DOHH2 (cell line): ENCODE measurements at regions not wholly inside any gene's neighbourhood (a gene's known extent, or its start where the extent isn't known, plus 50 kb on each side); places are given as distances from the start of the nearest gene placed in this dataset.
"Not testable (repeated sequence)": the region's sequence is repeated elsewhere in the genome, so short reads cannot be mapped to it uniquely, and the experiment has no call there.

Experiments
- H3F3A ChIP-seq: fragments of 200-600 bp; sonication (generic), shearing (Covaris generic); 2 replicates; pipeline ENCODE4 v1.6.0; 2016; ENCODE audit warnings: antibody characterized with exemption, mild to moderate bottlenecking; ENCODE audit not compliant: control insufficient read depth, insufficient read depth
- H3K27ac ChIP-seq: fragments of 200-600 bp; sonication (generic); 2 replicates; pipeline ENCODE4 v1.5.1; 2014; ENCODE audit warnings: low read depth, mild to moderate bottlenecking, low read length, moderate library complexity
- H3K27me3 ChIP-seq: fragments of 200-600 bp; sonication (generic); 2 replicates; pipeline ENCODE4 v1.6.1; 2014; ENCODE audit warnings: mild to moderate bottlenecking, low read length, mixed read lengths; ENCODE audit not compliant: control insufficient read depth
- H3K36me3 ChIP-seq: fragments of 200-600 bp; sonication (generic); 2 replicates; pipeline ENCODE4 v1.6.1; 2014; ENCODE audit warnings: mild to moderate bottlenecking, low read length, moderate library complexity, mixed read lengths; ENCODE audit not compliant: control insufficient read depth
- H3K4me1 ChIP-seq: fragments of 200-600 bp; sonication (generic); 2 replicates; pipeline ENCODE4 v1.6.1; 2014; ENCODE audit warnings: mild to moderate bottlenecking, low read length, mixed read lengths; ENCODE audit not compliant: control insufficient read depth
- H3K4me2 ChIP-seq: fragments of 200-600 bp; sonication (generic); 2 replicates; pipeline ENCODE4 v1.6.0; 2014; ENCODE audit warnings: mild to moderate bottlenecking, low read length, moderate library complexity
- H3K4me3 ChIP-seq: fragments of 200-600 bp; sonication (generic); 2 replicates; pipeline ENCODE4 v1.5.1; 2014; ENCODE audit warnings: mild to moderate bottlenecking, low read length, mixed read lengths
- H3K79me2 ChIP-seq: fragments of 200-600 bp; sonication (generic); 2 replicates; pipeline ENCODE4 v1.6.1; 2014; ENCODE audit warnings: mild to moderate bottlenecking, low read length, mixed read lengths; ENCODE audit not compliant: control insufficient read depth
- H3K9me2 ChIP-seq: fragments of 200-600 bp; sonication (generic); replicated peaks from 2 replicates; pipeline ENCODE4 v1.6.1; 2014; ENCODE audit warnings: mild to moderate bottlenecking, low read length, mixed read lengths; ENCODE audit not compliant: control insufficient read depth
- H3K9me3 ChIP-seq: fragments of 200-600 bp; sonication (generic); 2 replicates; pipeline ENCODE4 v1.6.1; 2014; ENCODE audit warnings: antibody characterized with exemption, low read length, mixed read lengths; ENCODE audit not compliant: control insufficient read depth, insufficient read depth
- H4K20me1 ChIP-seq: fragments of 200-600 bp; sonication (generic); 2 replicates; pipeline ENCODE4 v1.6.0; 2014; ENCODE audit warnings: low read depth, mild to moderate bottlenecking, antibody characterized with exemption, low read length, moderate library complexity; ENCODE audit not compliant: control insufficient read depth, insufficient read depth
- EZH2phosphoT487 ChIP-seq: fragments of 200-600 bp; sonication (generic); IDR thresholded peaks from 2 replicates; pipeline ENCODE4 v1.6.1; 2017; ENCODE audit warnings: borderline replicate concordance, mild to moderate bottlenecking, antibody characterized with exemption, low read length, moderate library complexity, mixed read lengths
- TF ChIP-seq, protein P1 (sequence below): fragments of 200-600 bp; sonication (generic); IDR thresholded peaks from one replicate; pipeline ENCODE4 v1.5.1; 2014; ENCODE audit warnings: antibody characterized with exemption, mild to moderate bottlenecking, low read depth, low read length; ENCODE audit not compliant: poor library complexity, severe bottlenecking

GRCh38 chr4:34419871-34420270, 1824.4 kb downstream of the ARAP2 start:
- Histone ChIP-seq H3F3A (no peaks in the 10 kb centered on the region), H3K36me3 (no peaks in the 10 kb centered on the region), H3K27ac (no peak overlapping the region), H4K20me1 (no peaks in the 10 kb centered on the region), H3K4me2 (no peak overlapping the region), H3K79me2 (no peaks in the 10 kb centered on the region), H3K4me3 (no peak overlapping the region), H3K9me3 (no peaks in the 10 kb centered on the region), H3K4me1 (no peaks in the 10 kb centered on the region), H3K9me2 (no peaks in the 10 kb centered on the region), H3K27me3 (no peaks in the 10 kb centered on the region)
- no peak for TF ChIP-seq EZH2phosphoT487
- TF ChIP-seq, protein P1, sequence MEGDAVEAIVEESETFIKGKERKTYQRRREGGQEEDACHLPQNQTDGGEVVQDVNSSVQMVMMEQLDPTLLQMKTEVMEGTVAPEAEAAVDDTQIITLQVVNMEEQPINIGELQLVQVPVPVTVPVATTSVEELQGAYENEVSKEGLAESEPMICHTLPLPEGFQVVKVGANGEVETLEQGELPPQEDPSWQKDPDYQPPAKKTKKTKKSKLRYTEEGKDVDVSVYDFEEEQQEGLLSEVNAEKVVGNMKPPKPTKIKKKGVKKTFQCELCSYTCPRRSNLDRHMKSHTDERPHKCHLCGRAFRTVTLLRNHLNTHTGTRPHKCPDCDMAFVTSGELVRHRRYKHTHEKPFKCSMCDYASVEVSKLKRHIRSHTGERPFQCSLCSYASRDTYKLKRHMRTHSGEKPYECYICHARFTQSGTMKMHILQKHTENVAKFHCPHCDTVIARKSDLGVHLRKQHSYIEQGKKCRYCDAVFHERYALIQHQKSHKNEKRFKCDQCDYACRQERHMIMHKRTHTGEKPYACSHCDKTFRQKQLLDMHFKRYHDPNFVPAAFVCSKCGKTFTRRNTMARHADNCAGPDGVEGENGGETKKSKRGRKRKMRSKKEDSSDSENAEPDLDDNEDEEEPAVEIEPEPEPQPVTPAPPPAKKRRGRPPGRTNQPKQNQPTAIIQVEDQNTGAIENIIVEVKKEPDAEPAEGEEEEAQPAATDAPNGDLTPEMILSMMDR, result no peak

- H3K79me2 ChIP-seq, result no peaks in the 10 kb centered on the region
- H3K4me1 ChIP-seq, result no peaks in the 10 kb centered on the region
- H3K36me3 ChIP-seq, result no peaks in the 10 kb centered on the region
- no peaks in the 10 kb centered on the region for H3F3A ChIP-seq
- TF ChIP-seq, protein P1, result no peak
- no peak for TF ChIP-seq EZH2phosphoT487
- H4K20me1 ChIP-seq, result no peaks in the 10 kb centered on the region
- no peaks in the 10 kb centered on the region for H3K27me3 ChIP-seq
- no peak overlapping the region for H3K4me2 ChIP-seq
- no peak overlapping the region for H3K27ac ChIP-seq
- no peaks in the 10 kb centered on the region for H3K9me3 ChIP-seq
- no peak overlapping the region for H3K4me3 ChIP-seq
- H3K9me2 ChIP-seq, result no peaks in the 10 kb centered on the region
Measured at GRCh38 chr4:34422472-34423175, 1821.7 kb downstream of the ARAP2 start.

DNA sequence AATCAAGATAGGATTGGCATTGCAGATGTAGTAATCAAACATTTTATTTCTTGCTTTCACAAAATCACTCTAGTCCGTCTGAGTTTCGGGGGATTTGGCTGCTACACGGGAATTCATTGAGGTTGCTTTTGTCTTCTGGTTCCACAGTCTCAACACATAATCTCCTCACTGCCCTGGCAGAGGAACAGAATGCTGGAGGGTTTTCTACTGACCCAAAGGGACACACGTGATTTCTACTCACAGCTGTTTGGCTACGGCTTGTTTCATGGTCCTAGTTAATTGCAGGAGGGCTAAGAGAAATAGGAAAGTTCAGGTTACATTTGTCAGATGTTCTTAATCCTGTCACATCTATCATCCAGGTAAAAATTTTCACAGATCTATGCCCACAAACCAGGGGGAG, 1811.6 kb downstream of the ARAP2 start:
- H3K4me3 ChIP-seq, result no peak overlapping the region
- H3K4me2 ChIP-seq, result no peak overlapping the region
- no peaks in the 10 kb centered on the region for H4K20me1 ChIP-seq
- TF ChIP-seq EZH2phosphoT487, result no peak
- TF ChIP-seq, protein P1, result no peak
- no peaks in the 10 kb centered on the region for H3K36me3 ChIP-seq
- no peaks in the 10 kb centered on the region for H3K9me3 ChIP-seq
- no peaks in the 10 kb centered on the region for H3K9me2 ChIP-seq
- no peaks in the 10 kb centered on the region for H3K79me2 ChIP-seq
- H3K27me3 ChIP-seq, result no peaks in the 10 kb centered on the region
- no peak overlapping the region for H3K27ac ChIP-seq
- H3F3A ChIP-seq, result no peaks in the 10 kb centered on the region
- no peaks in the 10 kb centered on the region for H3K4me1 ChIP-seq

GRCh38 chr4:34434377-34434776, 1809.9 kb downstream of the ARAP2 start:
- not testable (repeated sequence) for H3K4me3 ChIP-seq, H4K20me1 ChIP-seq, H3K36me3 ChIP-seq, H3K9me2 ChIP-seq, H3K27me3 ChIP-seq, H3K27ac ChIP-seq, H3K4me2 ChIP-seq, H3K9me3 ChIP-seq, H3F3A ChIP-seq, H3K4me1 ChIP-seq, H3K79me2 ChIP-seq
